ENCODE measurements at regions not wholly inside any gene's neighbourhood (a gene's known extent, or its start where the extent isn't known, plus 50 kb on each side); places are given as distances from the start of the nearest gene placed in this dataset.

DNA sequence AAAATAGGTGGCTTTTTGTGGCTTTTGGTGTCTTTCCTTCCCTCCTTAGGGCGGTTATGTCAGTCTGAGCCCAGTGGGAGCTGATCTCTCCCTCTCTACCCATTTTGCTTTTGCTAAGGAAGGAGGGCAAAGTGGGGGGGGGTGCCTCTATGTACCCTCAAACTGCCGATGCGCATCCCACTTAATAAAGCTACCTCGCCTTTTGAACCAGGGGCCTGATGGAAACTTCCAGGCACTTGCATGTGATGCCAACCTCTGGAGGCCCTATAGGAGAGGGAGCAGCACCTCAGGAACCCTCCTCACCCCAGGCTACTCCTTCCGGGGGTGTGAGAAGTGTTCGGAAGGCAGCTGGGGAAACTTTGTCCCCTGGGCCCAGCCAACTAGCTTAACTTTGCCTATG lies 97.0 kb upstream of the HSD17B12 start:
- intact Hi-C loops (cut with DNase I): no loop called here
- H3K27me3 ChIP-seq: peaks cover 58% of the 10 kb centered on the region
- DNase-seq: no peak
- WGBS, 4 donors: 16 to 41% (median 35%) methylated on average over 5 to 6 of the region's 6 CpGs
- H3K27ac ChIP-seq: no peak overlapping the region
- no peaks in the 10 kb centered on the region for H3K9me3 ChIP-seq (replicated peaks in 1 of 3)
- peaks cover 10 to 18% of the 10 kb centered on the region in 2 donors for H3K4me1 ChIP-seq (replicated peaks in 1 of 2)
- no peaks in the 10 kb centered on the region for H3K36me3 ChIP-seq (replicated peaks in 1 of 2)
- H3K4me3 ChIP-seq: no peak overlapping the region
- TF ChIP-seq POLR2A (IDR thresholded peaks at IDR 0.05): no peak
- TF ChIP-seq, protein P1, sequence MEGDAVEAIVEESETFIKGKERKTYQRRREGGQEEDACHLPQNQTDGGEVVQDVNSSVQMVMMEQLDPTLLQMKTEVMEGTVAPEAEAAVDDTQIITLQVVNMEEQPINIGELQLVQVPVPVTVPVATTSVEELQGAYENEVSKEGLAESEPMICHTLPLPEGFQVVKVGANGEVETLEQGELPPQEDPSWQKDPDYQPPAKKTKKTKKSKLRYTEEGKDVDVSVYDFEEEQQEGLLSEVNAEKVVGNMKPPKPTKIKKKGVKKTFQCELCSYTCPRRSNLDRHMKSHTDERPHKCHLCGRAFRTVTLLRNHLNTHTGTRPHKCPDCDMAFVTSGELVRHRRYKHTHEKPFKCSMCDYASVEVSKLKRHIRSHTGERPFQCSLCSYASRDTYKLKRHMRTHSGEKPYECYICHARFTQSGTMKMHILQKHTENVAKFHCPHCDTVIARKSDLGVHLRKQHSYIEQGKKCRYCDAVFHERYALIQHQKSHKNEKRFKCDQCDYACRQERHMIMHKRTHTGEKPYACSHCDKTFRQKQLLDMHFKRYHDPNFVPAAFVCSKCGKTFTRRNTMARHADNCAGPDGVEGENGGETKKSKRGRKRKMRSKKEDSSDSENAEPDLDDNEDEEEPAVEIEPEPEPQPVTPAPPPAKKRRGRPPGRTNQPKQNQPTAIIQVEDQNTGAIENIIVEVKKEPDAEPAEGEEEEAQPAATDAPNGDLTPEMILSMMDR (IDR thresholded peaks at IDR 0.05): no peak

DNA sequence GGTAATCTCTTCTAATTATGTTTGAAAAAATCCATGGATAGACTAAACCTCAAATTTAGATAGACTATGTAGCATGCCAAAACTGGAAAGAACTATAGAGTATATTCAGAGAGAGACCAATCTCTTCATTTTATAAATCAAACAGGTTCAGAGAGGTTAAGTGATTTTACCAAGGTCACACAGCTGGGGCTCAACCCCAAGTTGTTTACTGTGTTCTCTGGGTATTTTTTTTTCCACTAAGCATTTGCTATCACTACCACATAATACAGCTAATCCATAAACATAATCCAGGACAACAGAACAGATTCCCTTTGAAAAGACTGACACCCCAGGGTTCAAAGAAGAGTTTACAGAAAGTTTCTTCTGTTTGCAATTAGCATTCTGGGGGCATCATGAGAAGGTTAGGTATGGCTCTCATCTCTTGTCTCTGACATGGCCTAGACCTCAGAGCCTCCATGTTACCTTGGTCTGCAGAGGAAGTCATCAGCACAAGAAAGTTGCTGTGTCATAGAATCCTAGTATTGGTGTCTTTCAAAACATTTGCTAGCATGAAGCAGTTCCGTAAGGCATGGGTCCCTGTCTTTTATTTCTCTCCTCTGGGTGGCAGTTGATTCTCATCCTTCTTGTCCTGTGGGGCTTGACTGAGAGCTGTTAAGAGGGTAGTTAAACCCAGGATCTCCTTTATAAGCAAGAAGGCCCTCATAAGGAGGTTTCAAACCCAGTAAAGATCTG lies 94.5 kb upstream of the HSD17B12 start:
- intact Hi-C loops (cut with DNase I): no loop called here
- H3K27me3 ChIP-seq: peaks cover 36% of the 10 kb centered on the region
- no peaks in the 10 kb centered on the region for H3K36me3 ChIP-seq (replicated peaks in 1 of 2)
- no peak for DNase-seq
- no peak overlapping the region for H3K27ac ChIP-seq
- TF ChIP-seq, protein P1 (IDR thresholded peaks at IDR 0.05): no peak
- peaks cover 0 to 2% of the 10 kb centered on the region in 2 donors for H3K4me1 ChIP-seq (replicated peaks in 1 of 2)
- H3K9me3 ChIP-seq (replicated peaks in 1 of 3): no peaks in the 10 kb centered on the region
- 50 to 73% (median 68%) methylated on average over 1 of the region's 1 CpG for WGBS, 4 donors
- no peak overlapping the region for H3K4me3 ChIP-seq

DNA sequence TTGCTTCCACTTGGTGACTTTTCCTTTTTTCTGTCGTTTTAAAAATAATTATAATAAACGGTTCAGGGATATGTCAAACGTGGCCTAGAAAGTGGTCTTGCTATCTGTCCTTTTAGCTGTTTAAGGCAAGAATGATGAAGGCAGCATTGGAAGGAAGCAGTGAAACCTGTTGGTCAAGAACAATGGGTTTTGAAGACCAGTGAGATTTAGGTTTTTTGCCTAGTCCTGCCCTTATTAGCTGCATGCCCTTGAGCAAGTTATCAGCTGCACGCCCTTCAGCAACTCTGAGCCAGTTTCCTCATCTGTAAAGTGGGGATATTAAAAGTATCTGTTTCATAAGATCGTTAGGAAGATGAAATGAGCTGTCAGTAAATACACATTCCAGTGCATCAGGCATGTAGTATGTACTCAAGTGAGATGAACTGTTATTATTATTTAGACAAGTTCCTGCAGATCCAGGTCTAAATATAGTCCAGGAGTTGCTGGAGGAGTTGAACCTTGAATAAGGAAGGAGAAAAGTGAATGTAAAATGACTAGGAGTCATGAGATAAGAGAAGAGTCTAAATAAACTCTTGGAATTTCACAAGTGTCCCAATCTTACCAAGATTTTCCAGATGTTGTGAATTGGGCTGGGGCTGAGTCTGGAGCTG lies 90.8 kb upstream of the HSD17B12 start:
- Histone ChIP-seq H3K4me1 (replicated peaks in 1 of 2) (no peaks in the 10 kb centered on the region), H3K27ac (no peak overlapping the region), H3K4me3 (no peak overlapping the region), H3K9me3 (replicated peaks in 1 of 3) (no peaks in the 10 kb centered on the region), H3K36me3 (replicated peaks in 1 of 2) (no peaks in the 10 kb centered on the region), H3K27me3 (peaks cover 16% of the 10 kb centered on the region)
- no peak for DNase-seq
- WGBS, 4 donors: 57 to 74% (median 66%) methylated on average over 5 of the region's 5 CpGs
- intact Hi-C loops (cut with DNase I): no loop called here
- TF ChIP-seq, protein P1 (IDR thresholded peaks at IDR 0.05): no peak
- no peak for TF ChIP-seq POLR2A (IDR thresholded peaks at IDR 0.05)

DNA sequence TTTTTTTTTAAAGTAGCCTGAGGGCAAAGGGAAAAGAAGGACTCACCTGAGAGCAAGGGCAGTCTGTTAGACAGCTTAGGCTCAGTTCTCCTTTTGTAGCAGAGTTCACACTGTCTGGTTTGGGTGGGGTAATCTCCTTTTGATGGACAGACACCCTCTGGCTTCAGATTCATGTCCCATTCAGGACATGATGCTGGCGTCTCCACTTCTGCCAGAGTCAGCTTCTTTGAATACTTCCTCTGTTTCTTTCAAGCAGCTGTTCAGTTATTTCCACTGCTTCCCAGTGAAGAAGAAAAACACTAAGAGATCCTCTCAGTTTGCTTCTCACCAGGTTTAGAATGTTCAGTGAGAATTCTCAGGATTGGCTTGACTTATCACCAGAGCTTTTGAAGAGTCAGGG lies 79.0 kb upstream of the HSD17B12 start:
- 41 to 62% (median 46%) methylated on average over 1 of the region's 1 CpG for WGBS, 4 donors
- no peak for DNase-seq
- intact Hi-C loops (cut with DNase I): no loop called here

More for the DNA sequence above, 79.0 kb upstream of the HSD17B12 start:
- H3K27ac ChIP-seq: no peak overlapping the region
- H3K9me3 ChIP-seq (replicated peaks in 1 of 3): no peaks in the 10 kb centered on the region
- no peaks in the 10 kb centered on the region for H3K4me1 ChIP-seq (replicated peaks in 1 of 2)
- H3K4me3 ChIP-seq: no peak overlapping the region
- H3K27me3 ChIP-seq: peaks cover 13% of the 10 kb centered on the region
- TF ChIP-seq, protein P1 (IDR thresholded peaks at IDR 0.05): no peak
- TF ChIP-seq POLR2A (IDR thresholded peaks at IDR 0.05): no peak
- no peaks in the 10 kb centered on the region for H3K36me3 ChIP-seq (replicated peaks in 1 of 2)
